ENCODE measurements at regions not wholly inside any gene's neighbourhood (a gene's known extent, or its start where the extent isn't known, plus 50 kb on each side); places are given as distances from the start of the nearest gene placed in this dataset.
"Not testable (repeated sequence)": the region's sequence is repeated elsewhere in the genome, so short reads cannot be mapped to it uniquely, and the experiment has no call there.

DNA sequence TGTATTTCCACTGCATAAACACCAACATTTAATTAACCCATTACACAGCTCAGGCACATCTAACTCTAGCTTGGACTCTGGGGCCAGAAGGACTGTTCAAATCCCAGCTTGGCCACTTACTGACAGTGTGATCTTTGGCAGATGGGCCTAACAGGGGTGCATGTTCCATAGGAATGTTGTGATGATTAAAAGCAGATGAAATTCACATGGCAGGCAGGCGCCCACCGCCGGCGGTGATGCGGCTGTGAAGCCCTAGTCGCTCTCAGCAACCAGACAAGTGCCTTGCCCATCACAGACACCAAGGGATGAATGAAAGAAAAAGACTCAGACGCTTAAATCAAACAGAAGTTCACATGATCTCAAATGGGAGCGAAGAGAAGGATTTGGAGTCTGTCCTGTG lies 84.6 kb upstream of the WSB1 start:
- DNase-seq = no peak

DNA sequence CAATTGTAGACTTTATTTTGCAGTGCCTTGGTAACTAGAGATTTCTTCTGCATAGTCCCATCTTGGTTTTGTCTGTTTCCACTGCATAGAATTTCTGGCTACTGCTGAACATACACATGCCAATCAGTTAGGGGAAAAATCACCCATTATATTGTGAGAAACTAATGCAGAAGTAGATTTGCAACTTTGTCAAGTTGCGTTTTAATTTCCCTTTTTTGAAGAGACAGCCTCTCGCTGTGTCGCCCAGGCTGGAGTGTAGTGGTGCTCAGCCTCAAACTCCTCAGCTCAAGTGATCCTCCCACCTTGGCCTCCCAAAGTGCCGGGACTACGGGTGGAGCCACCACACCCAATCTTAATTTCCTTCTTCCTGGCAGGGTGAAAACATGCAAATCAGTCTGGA lies 83.1 kb upstream of the WSB1 start:
- DNase-seq = not testable (repeated sequence)

DNA sequence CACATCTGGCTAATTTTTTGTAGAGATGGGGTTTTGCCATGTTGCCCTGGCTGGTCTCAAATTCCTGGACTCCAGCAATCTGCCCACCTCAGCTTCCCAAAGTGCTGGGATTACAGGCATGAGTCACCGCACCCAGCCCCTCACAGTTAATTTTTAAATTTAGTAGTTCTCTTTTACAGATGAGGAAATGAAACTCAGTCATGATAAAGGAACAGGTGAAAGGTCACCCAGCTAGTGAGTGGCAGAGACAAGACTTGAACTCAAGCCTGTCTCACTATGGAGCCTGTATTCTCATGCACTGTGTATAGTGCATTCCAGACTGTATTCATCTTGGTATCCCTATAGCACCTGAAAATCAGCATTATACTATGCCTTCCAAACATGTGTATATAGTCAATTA lies 77.1 kb upstream of the WSB1 start:
- DNase-seq = no peak

DNA sequence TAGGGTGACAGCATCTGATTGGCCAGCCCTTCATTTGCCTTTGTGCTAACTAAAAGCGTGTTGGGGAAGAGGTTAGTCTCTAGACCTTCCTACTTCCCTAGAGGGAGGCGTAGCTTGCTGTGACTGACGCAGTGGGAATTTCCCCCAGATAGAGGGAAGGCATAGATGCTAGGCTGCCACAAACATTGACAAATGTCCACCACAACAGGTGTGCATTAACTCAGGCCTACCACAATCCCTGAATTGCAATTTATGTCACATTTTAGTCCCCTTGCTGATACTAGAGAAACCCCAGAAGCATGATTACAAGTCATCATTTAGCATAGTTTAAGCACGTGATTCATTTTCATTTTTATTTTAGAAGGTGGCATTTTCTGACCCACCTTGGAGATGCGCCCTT lies 76.3 kb upstream of the WSB1 start:
- no peak for DNase-seq

DNA sequence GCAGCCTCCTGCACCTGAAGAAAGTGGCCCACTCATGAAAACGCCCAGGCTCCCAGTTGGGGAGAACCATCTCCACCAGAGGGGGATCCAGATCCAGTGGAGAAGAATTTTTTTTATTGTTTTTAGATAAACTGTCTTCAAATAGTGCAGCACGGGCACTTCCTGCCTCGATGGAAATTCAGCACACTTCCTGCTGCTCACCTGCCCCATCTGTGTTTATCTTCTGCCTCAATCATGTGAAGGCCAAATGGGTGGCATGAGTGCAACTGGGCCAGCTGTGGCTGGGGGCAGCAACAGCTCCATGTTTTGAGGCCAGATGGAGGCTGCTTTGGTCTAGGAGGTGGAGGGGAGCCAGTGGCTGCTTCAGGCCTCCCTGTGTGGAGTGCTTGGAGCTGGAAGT lies 75.9 kb upstream of the WSB1 start:
- no peak for DNase-seq

DNA sequence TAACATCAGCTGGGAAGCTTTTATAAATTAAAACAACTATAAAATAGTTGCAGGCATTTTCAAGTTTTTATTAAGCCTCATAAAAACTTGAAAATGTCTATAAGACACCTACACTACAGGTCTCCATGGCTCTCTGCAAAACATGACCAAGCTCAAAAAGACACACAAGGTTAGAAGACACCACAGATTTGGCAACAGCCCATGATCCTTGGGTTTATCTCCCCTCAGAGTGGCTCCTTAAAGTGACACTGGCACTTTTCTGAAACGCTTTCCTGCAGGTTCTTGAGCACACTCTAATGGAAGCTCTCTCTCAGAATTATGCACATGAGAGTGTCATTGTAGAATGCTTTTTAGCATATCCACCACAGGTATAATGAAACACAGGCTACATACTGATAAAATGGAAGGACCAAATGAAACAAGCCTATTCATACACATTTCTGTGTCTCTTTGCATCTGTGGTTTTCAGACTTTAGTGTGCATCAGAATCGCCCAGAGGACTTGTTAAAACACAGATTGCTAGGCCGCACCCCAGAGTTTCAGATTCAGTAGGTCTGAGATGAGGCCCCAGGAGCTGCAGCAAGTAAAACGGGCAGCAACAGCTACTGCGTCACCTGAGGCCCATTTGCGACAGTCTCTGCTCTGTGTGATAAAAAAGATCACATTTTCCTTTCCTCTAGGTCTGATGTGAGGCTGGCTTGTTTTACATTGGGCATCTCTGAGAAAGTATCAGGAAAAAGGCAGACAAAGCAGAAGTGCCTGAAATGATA lies 75.0 kb upstream of the WSB1 start:
- no peak for DNase-seq

DNA sequence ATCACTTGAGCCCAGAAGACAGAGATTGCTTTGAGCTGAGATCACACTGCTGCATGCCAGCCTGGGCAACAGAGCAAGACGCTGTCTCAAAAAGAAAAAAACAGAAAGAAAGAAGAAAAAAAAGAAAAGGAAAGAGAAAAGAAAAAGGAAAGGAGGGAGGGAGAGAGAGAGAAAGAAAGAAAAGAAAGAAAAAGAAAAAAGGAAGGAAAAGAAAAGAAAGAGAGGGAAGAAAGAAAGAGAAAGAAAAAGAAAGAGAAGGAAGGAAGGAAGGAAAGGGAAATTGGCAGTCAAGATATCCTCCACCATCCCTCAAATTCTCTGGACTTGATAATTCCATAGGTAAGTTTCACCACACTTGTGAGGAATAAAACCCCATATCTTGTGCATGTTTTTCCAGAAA lies 71.4 kb upstream of the WSB1 start:
- DNase-seq = no peak

DNA sequence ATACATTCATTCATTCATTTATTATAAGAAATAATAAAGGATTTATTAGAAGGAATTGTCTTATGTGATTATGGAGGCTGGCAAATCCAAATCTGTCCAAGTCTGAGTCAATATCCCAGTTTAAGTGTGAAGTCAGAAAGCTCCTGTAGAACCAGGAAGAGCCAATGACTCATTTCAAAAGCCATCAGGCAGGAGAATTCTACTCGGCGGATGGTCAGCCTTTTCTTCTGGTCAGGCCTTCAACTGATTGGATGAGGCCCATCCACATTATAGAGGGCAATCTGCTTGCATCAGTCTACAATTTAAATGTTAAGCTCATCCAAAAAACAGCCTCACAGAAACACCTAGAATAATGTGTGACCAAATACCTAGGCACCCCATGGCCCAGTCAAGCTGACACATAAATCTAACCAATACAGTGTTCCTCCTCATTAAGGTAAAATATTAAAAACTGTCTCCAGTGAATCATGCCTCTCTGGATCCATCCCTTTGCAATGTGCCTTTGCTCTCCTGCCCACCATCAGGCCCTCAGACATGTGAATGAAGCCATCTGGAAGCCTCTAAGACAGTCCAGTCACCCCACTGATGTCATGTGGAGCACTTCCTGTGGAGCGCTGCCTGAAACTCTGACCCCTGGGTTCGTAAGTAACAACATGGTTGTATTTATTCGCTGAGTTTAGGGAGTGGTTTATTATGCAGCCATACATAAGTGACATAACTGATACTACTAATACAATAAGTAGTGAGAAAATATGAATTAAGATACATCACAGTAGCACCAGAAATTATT lies 69.2 kb upstream of the WSB1 start:
- no peak for DNase-seq

DNA sequence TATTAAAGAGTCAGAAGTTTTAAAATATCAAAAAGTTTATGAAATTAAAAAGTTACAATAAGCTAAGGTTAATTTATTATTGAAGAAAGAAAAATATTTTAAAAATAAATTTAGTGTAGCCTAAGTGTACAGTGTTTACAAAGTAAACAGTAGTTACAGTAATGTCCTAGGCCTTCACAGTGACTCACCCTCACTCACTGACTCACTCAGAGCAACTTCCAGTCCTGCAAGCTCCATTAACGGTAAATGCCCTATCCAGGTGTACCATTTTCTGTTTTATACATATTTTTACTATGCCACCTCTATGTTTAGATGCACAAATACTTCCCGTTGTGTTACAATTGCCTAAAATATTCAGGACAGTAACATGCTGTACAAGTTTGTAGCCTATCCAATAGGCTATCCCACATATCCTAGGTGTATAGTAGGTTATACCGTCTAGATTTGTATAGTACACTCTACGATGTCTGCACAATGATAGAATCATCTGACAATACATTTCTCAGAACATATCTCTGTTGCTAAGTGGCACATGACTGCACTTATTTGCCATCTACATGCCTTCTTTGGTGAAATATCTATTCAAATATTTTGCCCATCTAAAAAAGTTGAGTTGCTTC lies 67.2 kb upstream of the WSB1 start:
- DNase-seq = no peak

DNA sequence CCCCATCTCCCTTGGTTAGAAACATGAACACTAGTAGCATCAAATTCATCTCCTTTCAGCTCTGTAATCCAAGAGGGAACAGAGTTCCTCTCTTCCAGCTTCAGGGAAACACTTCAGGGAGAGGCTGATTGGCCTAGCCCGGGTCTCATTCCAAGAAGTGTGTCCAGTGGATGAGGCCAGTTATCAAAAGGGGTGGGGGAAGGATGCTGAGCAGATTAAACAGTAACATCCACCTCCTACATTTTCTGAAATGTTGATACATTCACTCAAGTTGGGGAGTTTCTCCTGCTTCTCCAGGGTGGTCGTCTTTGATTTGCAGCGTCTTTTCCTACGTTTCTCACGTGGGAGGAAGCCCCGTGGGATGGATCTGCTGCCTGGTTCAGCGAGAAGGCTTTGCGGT lies 62.9 kb upstream of the WSB1 start:
- no peak for DNase-seq

DNA sequence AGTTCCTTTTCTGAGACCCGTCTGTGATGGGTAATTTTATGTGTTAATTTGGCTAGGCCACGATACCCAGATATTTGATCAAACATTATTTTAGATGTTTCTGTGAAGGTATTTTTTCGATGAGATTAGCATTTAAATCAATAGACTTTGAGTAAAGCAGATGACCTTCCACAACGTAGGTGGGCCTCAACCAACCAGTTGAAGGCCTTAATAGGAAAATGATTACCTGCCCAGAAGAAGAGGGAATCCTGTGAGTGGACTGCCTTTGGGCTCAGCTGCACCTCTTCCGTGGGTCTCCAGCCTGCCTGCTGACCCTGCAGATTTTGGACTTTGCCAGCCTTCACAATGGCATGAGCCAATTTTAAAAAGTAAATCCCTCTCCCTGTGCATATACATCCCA lies 61.6 kb upstream of the WSB1 start:
- DNase-seq = no peak

DNA sequence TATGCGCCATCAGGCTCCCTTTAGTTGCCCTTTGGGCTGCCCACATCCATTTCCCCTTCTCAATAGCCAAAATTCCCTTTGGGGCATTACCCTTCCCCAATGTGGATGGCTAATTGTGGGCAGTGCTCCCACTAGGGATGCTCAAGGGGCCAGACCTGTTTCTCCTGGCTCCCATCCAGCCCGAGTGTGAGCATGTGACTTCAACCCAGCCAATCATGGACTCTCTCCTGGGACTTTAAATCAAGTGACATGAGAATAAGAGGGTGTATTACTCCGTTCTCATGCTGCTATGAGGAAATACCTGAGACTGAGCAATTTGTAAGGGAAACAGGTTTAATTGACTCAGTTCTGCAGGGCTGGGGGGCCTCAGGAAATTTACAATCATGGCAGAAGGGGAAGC lies 60.9 kb upstream of the WSB1 start:
- DNase-seq = no peak

DNA sequence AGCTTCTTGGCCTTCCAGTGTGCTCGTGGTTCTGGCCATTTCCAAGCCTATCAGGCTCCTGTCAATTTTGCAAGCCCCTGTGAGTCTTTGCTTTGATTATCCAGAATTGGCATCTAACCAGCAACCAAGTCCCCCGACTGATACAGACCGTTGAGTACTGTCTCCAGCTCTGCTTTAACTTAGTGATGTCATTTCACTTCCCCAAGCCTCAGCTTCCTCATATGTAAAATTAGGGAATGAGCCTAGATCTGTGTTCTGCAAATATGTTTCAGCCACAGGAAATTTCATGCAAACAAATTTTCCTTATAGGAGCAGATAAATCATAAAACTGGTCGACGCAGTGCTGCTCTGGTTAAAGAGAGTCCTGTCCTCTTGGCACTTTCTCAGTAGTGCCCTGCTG lies 60.1 kb upstream of the WSB1 start:
- no peak for DNase-seq

DNA sequence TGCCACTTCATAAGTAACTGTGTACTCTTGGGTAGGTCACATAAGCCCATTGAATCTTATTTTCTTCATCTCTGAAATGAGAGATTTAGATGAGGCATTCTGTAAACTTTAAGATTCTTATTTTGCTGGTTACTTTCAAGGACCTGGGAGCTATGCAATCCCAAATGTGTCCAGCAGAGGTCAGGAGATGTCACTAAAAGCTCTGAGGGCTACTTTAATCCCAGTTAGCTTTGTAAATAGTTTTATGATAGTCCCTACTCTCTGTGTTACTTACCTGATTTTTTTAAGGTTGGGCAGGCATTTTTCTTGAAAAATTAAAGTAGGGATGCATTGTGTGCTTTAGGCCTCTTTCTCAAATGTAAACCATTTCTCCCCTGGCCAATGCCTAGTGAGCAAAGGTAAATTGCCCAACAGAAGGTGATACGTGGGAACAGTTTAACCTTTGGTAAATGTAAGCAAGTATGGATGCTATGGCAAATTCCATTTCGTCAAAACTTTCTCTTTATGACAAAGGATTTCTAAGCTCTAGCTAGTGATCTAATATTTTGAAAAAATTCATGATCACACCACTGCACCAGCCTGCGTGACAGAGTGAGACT lies 57.1 kb upstream of the WSB1 start:
- peak; percentile 82 for DNase-seq

DNA sequence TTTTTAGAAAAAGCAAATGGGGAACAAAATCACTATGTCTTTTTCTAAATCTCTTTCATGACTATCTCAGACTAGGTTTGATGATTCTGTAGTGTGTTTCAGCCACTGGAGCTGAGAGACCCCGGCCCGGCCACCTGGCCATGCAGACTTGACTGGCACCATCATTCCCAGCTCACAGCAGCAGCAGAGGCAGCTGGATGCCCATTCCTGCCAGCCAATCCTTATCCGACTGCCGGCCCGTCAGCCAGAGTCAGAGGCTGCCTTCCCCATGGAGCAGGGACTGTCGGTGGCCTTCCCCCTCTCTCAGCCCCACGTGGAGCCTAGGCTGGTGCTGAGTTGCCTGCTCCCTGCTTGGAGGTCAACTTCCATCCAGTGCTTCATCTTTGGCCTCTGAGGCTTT lies 56.0 kb upstream of the WSB1 start:
- DNase-seq = no peak

DNA sequence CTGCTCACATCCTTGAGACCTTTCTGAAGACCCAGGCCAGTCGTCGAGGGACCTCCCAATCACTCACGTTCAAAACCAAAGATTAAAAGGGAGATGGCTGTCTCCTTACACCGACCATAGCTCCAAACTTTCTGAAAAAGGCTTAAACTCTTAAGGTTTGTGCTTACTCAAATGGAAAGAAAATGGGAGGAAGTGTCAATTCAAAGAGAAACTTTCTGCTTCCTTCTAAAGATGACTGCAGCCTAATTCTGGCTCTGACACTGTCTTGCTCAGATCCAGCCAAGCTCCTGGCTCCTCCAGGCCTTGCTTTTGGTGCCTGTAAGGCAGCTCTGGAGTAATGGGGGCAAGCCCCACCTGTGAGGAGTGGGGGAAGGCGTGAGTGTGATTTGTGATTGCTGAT lies 54.9 kb upstream of the WSB1 start:
- DNase-seq = no peak

DNA sequence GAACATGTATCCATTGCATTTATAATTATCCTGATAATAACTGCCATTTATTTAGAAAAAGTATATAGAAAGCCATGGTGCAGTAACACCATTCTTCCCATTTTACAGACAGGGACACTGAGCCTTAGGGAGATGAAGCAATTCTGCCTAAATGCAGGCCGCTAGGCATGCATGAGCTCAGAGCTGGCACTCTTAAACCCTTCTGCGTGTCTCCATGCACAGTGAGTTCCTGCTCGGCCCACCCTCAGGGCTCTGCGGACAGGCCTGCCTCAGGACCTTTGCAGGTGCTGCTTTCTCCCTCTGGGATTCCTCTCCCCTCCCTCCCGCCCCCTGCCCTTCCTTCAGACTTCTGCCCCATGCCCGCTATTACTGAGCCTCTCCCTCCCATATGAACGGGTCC lies 54.3 kb upstream of the WSB1 start:
- DNase-seq = no peak

DNA sequence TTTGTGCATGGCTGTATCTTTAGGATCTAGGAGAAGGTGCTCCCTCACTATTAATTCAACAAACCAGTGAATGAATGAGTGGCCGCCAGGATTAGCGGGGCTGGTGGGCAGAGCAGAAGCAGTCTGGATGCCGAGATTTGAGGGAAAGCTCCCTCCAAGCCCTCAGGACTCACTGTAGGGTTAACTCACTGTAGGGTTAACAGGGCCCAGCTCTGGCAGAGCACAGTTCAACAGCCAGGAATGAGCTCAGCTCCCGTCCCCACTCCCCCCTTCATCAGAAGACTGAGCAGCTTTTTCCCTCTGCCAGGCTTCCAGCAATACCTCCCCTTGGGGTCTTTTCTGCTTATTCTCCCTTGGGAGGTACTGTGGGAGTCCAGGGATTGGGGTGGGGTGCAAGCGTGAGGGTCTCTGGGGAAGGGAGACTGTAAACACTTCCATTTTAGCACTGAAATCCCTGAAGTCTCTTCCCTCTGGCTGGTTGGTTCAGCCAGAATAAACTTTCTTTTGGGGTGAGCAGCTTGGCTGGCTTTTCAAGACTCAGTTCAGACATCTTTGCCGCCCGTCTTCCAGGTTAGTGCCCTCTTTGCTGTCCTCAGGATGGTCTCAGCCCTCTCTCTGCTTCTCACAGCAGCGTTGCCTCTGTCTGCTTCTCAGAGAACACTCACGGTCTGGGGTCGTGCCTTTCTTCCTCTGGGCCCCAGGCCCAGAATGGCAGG lies 53.7 kb upstream of the WSB1 start:
- no peak for DNase-seq

DNA sequence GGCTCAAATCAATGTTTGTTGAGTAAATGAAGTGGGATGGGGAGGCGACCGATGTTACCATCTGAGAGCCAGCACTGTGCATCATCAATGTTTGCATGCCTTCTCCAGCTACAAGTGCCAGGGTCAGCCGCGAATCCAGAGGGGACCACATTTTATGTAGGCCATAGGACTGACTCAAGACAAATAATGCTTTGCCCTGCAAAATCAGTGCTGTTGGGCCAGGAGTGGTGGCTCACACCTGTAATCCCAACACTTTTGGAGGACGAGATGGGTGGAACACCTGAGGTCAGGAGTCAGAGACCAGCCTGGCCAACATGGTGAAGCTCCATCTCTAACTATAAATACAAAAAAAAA lies 53.1 kb upstream of the WSB1 start:
- DNase-seq = no peak

DNA sequence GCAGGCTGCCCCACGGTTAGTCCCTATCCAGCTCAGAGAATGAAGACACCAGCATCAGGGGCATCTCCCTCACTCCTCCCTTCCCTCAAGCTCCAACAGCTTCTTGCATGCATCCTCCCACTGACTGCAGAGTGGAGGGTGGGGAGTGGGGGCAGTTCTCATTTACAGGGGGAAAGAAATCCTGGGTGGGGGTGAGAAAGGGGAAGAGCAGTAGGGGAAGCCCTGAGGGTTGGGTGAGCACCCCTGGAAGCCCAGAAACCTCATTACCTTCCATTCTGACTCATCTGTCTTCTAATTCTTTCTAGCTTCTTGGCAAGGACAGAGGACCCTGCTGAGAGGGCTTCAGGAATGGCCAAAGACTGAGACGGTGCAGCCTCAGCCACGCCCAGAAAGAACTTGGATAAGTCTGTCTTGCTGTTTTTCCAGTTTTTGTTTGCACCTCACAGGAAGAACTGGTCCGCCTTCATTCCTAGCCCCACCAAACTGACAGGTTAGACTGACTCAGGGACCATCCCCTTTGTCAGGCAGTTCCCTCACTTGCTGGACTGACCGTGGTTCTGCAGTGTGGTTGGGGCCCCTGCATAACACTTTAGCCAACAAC lies 52.5 kb upstream of the WSB1 start:
- DNase-seq = no peak

DNA sequence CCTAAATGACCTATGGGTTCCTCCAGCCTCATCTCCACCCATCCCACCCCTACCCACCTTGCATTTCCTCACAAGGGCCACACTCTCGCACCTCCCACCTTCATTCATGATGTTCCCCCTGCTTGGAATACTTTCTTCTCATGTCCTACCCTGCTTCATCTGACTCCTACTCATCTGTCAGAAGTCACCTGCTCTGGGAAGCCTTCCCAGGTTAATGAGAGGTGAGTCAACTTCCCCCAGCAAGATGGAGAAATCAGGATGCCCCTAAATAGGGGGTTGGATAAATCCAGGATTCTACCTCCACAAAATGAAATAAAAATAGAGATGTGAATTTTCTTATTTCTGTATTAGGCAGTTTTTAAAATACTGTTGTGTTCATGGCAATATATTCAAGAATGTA lies 51.0 kb upstream of the WSB1 start:
- DNase-seq = no peak

DNA sequence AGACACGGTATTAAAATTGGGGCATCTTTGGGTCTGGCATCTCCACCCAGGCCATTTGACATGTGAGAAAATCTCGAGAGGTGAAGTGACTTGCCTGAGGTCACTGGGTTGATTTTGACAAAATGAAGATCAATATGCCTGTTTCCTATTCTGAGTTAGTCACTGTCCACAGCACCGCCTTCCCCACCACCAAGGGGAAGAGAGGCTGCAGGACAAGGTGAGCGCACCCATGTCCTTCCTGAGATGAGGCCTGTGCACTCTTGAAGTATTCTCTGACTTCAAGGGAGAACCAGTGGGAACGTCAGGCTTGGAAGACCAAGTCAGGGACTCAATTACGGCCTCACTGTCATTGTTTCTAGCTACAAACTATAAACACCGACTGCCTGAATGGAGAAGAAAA lies 49.9 kb upstream of the WSB1 start:
- no peak for DNase-seq

All from muscle of arm (tissue), 1 donor.